ENCODE measurements at regions not wholly inside any gene's neighbourhood (a gene's known extent, or its start where the extent isn't known, plus 50 kb on each side); places are given as distances from the start of the nearest gene placed in this dataset.

DNA sequence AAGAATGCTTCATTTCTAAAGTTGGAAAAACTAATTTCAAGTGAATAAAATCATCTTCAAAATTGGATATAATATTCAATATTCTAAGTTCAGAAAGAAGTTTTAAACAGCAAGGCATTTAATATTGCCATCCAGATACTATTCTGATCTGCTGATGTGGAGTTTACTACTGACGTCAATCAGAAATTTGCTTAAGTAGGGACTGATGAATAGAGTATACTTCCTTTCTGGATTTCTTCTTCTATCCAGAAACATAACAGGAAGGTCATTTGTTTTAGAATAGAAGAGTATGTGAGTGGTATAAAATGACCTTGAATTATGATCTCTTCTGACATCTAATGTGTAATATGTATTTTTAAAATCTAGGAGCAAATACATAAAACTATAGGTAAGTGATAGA lies 308.1 kb upstream of the ADGRL2 start:
- TF ChIP-seq, protein P1, sequence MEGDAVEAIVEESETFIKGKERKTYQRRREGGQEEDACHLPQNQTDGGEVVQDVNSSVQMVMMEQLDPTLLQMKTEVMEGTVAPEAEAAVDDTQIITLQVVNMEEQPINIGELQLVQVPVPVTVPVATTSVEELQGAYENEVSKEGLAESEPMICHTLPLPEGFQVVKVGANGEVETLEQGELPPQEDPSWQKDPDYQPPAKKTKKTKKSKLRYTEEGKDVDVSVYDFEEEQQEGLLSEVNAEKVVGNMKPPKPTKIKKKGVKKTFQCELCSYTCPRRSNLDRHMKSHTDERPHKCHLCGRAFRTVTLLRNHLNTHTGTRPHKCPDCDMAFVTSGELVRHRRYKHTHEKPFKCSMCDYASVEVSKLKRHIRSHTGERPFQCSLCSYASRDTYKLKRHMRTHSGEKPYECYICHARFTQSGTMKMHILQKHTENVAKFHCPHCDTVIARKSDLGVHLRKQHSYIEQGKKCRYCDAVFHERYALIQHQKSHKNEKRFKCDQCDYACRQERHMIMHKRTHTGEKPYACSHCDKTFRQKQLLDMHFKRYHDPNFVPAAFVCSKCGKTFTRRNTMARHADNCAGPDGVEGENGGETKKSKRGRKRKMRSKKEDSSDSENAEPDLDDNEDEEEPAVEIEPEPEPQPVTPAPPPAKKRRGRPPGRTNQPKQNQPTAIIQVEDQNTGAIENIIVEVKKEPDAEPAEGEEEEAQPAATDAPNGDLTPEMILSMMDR (IDR thresholded peaks at IDR 0.05), result no peak
- TF ChIP-seq POLR2A (IDR thresholded peaks at IDR 0.05), result no peak

Data from breast epithelium (tissue), 3 donors.